Testis (tissue), 2 donors: ENCODE measurements at regions not wholly inside any gene's neighbourhood (a gene's known extent, or its start where the extent isn't known, plus 50 kb on each side); places are given as distances from the start of the nearest gene placed in this dataset.

ENCODE experiments used
- DNase-seq: peaks from one replicate; pipeline ENCODE4 v3.0.0-alpha.2; 2019
- H3K27ac ChIP-seq, 2 donors: fragments of 200-600 bp; sonication (generic); one replicate each; pipeline ENCODE4 v1.5.1; 2019
- H3K27me3 ChIP-seq: fragments of 200-600 bp; sonication (generic); one replicate; pipeline ENCODE4 v1.5.1; 2019
- H3K36me3 ChIP-seq: fragments of 200-600 bp; sonication (generic); one replicate; pipeline ENCODE4 v1.5.1; 2017; ENCODE audit warnings: low read depth; ENCODE audit errors: missing control alignments
- H3K4me1 ChIP-seq: fragments of 200-600 bp; sonication (generic); one replicate; pipeline ENCODE4 v1.5.1; 2019
- H3K4me3 ChIP-seq, 2 donors: fragments of 200-600 bp; sonication (generic); one replicate each; pipeline ENCODE4 v1.5.1; 2017 to 2019
- H3K9me3 ChIP-seq: fragments of 200-600 bp; sonication (generic); one replicate; pipeline ENCODE4 v1.5.1; 2017
- POLR2A ChIP-seq: fragments of 450-650 bp; IDR thresholded peaks from one replicate; pipeline ENCODE4 v1.6.1; 2017; ENCODE audit warnings: antibody characterized with exemption, mild to moderate bottlenecking, moderate library complexity
- WGBS, 2 donors: methylation state at CpG; one replicate each; pipeline ENCODE4 v1.1.5; 2018; 5-methylcytosine and 5-hydroxymethylcytosine counted together
- intact Hi-C: fragments of 100-400 bp; cut with DNase I; formaldehyde crosslinking; loops from one replicate; pipeline ENCODE4 v1.15.1; 2023; ENCODE audit warnings: low total_unique reads
- TF ChIP-seq, protein P1 (sequence below), 3 experiments: fragments of 450-650 bp in 2 of 3; fragments of 200-600 bp in 1 of 3; sonication (generic) in 1 of 3; IDR thresholded peaks; one replicate each; pipeline ENCODE4 v1.5.1; 2016 to 2019; ENCODE audit warnings: antibody characterized with exemption in 3 of 3, mild to moderate bottlenecking in 2 of 3, moderate library complexity in 1 of 3

DNA sequence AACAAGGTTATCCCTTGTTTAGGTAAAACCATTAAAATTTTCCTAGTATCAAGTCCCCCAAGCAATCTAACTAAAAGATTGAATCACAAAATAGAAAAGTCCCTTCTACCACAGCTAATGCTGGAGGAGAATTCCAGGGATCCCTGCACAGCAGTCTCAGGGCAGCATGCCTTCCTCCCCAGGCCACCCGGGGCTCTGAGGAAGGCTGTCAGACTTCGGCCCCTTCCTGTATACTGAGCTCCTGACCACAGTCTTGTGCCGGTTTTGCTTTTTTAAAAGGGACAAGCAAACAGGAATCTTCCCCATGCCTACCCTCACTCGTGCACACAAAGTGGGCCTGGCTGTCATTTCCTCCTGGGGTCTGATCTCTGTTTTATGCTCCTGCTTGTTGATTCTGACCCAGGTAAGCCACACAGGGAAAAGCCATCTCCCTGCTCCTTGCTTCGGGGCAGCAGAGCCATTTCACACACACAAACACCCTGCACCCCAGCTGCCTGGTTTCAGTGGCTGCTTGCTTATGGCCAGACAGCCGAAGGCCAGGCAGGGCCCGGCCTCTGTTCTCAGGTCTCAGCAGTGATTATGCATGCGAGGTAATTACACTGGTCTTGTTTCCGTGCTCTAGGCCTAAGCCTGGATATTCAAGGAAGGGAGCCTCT lies 211.9 kb downstream of the NXNL2 start:
- no peaks in the 10 kb centered on the region for H3K9me3 ChIP-seq
- no peak overlapping the region for H3K27ac ChIP-seq
- DNase-seq = no peak
- 78 to 84% methylated on average over 8 to 9 of the region's 9 CpGs for WGBS, 2 donors
- no peaks in the 10 kb centered on the region for H3K36me3 ChIP-seq
- no peaks in the 10 kb centered on the region for H3K27me3 ChIP-seq
- peaks cover 12% of the 10 kb centered on the region for H3K4me1 ChIP-seq
- no peak overlapping the region for H3K4me3 ChIP-seq
- TF ChIP-seq, protein P1, sequence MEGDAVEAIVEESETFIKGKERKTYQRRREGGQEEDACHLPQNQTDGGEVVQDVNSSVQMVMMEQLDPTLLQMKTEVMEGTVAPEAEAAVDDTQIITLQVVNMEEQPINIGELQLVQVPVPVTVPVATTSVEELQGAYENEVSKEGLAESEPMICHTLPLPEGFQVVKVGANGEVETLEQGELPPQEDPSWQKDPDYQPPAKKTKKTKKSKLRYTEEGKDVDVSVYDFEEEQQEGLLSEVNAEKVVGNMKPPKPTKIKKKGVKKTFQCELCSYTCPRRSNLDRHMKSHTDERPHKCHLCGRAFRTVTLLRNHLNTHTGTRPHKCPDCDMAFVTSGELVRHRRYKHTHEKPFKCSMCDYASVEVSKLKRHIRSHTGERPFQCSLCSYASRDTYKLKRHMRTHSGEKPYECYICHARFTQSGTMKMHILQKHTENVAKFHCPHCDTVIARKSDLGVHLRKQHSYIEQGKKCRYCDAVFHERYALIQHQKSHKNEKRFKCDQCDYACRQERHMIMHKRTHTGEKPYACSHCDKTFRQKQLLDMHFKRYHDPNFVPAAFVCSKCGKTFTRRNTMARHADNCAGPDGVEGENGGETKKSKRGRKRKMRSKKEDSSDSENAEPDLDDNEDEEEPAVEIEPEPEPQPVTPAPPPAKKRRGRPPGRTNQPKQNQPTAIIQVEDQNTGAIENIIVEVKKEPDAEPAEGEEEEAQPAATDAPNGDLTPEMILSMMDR (IDR thresholded peaks at IDR 0.05) = no peak
- TF ChIP-seq POLR2A = no peak
- intact Hi-C loops = no loop called here

DNA sequence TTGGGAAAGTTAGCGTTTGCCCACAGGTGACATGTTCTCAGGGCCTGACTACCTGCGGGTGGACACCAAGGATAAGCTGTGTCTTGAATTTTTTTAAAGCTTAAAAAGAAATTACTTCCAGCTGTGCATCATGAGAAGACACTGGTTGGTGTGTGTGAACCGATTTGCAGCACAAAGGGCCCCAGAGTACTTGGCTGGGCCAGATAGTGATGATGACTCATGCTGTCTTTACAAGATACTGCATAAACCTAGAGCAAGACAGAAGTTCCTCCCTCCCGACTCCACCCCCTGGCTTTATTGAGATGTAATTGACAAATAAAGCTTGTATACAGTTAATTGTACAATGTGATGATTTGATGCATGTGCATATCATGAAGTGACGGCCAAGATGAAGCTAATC lies 212.8 kb downstream of the NXNL2 start:
- Histone ChIP-seq H3K27ac (peak overlapping the region in 1 of 2 donors; percentile 48), H3K4me3 (no peak overlapping the region), H3K9me3 (no peaks in the 10 kb centered on the region), H3K36me3 (no peaks in the 10 kb centered on the region), H3K27me3 (no peaks in the 10 kb centered on the region), H3K4me1 (peaks cover 12% of the 10 kb centered on the region)
- TF ChIP-seq POLR2A = no peak
- TF ChIP-seq, protein P1 (IDR thresholded peaks at IDR 0.05) = no peak
- WGBS, 2 donors = 64 to 68% methylated on average over 5 of the region's 5 CpGs
- DNase-seq = no peak
- intact Hi-C loops = no loop called here

DNA sequence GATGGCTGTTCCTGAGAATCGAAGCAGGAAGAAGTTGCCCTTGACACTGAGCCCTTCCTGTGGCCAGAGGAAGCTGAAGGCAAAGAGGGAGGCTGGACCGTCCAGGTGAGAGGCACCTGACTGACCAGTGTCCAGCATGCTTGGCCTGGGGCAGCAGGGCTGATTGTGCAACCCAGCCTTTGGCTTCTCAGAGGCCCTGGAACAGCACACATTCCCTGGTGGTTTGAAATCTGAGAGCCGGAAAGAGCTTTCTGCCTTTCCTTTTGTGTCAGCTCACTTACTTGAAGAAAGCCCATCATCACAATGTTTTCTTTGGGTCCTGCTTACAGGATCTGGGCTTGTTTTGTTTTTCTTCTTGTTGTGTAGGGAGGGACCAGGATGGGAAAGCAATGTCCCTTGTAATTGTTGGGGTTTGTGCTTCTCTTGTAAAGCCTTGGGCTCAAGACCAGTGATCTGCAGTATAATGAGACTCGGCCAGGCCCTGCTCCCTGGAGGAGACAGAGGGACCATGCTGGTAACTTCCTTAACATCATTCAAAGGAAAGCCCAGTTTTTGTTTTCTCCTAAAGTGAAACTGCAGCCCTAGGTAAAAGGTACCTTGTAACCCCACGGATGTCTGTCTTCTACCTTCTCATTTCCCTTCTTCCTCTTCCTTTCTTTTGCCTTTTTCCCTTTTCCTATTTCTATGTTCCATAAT lies 213.7 kb downstream of the NXNL2 start:
- peak; percentile 36 for DNase-seq
- Histone ChIP-seq H3K27me3 (no peaks in the 10 kb centered on the region), H3K9me3 (no peaks in the 10 kb centered on the region), H3K4me1 (peaks cover 12% of the 10 kb centered on the region), H3K36me3 (no peaks in the 10 kb centered on the region), H3K4me3 (no peak overlapping the region), H3K27ac (peak overlapping the region in 1 of 2 donors; percentile 55)
- no peak for TF ChIP-seq POLR2A
- 59 to 64% methylated on average over 5 of the region's 5 CpGs for WGBS, 2 donors
- intact Hi-C loops = no loop called here

DNA sequence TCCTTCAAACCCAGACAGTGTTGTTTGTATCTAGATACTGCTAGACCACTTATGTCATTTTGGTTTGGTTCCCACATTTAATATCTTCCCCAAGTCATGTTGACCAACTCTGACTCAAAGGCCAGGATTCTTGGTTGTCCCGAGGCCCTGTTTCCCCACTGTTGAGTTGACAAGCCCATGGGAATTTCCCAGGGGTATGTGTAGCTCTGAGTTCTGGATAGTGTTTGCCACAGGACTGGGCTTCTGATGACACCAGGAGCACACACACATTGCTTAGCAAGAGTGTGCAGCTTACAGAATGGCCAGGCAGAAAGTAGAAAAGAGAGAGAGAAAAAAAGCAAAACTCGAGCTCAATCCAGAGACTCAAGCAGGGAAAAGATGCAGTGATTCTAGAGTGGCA lies 214.4 kb downstream of the NXNL2 start:
- H3K4me1 ChIP-seq = peaks cover 12% of the 10 kb centered on the region
- peak overlapping the region in 1 of 2 donors; percentile 55 for H3K27ac ChIP-seq
- no peak for DNase-seq
- no peaks in the 10 kb centered on the region for H3K36me3 ChIP-seq
- WGBS, 2 donors = 83 to 89% methylated on average over 2 of the region's 2 CpGs
- intact Hi-C loops = no loop called here
- H3K9me3 ChIP-seq = no peaks in the 10 kb centered on the region
- TF ChIP-seq, protein P1 (IDR thresholded peaks at IDR 0.05) = no peak
- no peak for TF ChIP-seq POLR2A
- no peak overlapping the region for H3K4me3 ChIP-seq
- H3K27me3 ChIP-seq = no peaks in the 10 kb centered on the region

DNA sequence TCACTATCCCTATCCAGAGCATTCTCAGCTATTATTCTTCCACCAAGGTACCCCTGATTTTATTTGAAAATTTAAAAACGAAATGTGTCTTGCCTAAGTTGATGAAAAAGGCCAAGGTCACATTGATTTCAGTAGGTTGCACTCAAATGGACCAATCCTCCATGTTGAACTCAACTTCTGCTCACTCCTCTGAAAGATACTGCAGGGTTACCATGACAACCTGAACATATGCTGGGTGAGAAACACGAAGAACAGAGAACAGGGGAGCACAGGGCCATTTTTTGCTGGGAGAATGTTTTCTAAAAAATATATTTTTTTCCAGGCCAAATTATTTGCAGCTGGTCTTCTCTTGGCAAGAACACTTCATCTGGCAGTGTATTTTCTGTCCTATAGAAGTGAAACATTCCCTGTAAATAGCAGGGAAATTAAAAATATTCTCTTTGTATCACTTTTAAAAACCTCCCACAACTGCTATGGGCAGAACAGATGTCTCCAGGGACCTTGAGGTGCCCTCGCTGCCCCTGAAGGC lies 215.9 kb downstream of the NXNL2 start:
- no peaks in the 10 kb centered on the region for H3K36me3 ChIP-seq
- peaks cover 12% of the 10 kb centered on the region for H3K4me1 ChIP-seq
- no peaks in the 10 kb centered on the region for H3K9me3 ChIP-seq
- no peak for DNase-seq
- WGBS, 2 donors = 49 to 57% methylated on average over 3 of the region's 3 CpGs
- TF ChIP-seq POLR2A = no peak
- TF ChIP-seq, protein P1 (IDR thresholded peaks at IDR 0.05) = no peak
- intact Hi-C loops = no loop called here
- no peak overlapping the region for H3K27ac ChIP-seq
- no peak overlapping the region for H3K4me3 ChIP-seq
- no peaks in the 10 kb centered on the region for H3K27me3 ChIP-seq
